H1 (cell line): ENCODE measurements at regions not wholly inside any gene's neighbourhood (a gene's known extent, or its start where the extent isn't known, plus 50 kb on each side); places are given as distances from the start of the nearest gene placed in this dataset.

Experiments used
- CTCF ChIA-PET: fragments of 300-600 bp; sonication (Branson Sonifier 250); formaldehyde crosslinking; loops from one replicate; lab custom pipeline; 2021; ENCODE audit not compliant: partially characterized antibody; lab: Charles Lee
- POLR2A ChIA-PET: fragments of 300-600 bp; sonication (Branson Sonifier 250); formaldehyde crosslinking; loops from one replicate; lab custom pipeline; 2021; ENCODE audit warnings: inconsistent platforms; ENCODE audit not compliant: partially characterized antibody; lab: Charles Lee
- DNase-seq, 2 experiments: peaks; one replicate each; pipeline versions ENCODE4 v3.0.0 to v3.0.0-alpha.2; 2010 to 2022; ENCODE audit warnings: low spot score in 2 of 2, low read depth in 1 of 2, mixed read lengths in 1 of 2
- FAIRE-seq: peaks from 2 replicates; lab custom pipeline; 2011; peaks lifted over from hg19 to GRCh38; lab: Jason Lieb, UNC
- H2AFZ ChIP-seq: 2 replicates; pipeline ENCODE4 v1.8.1; 2012; ENCODE audit warnings: low read length, inconsistent platforms
- H2AK5ac ChIP-seq: 2 replicates; pipeline ENCODE4 v1.6.1; 2013; ENCODE audit warnings: low read depth, low read length
- H2BK120ac ChIP-seq: replicated peaks from 2 replicates; pipeline ENCODE3; 2013; ENCODE audit warnings: low read depth, low read length, inconsistent platforms
- H2BK12ac ChIP-seq: 2 replicates; pipeline ENCODE4 v1.6.1; 2013; ENCODE audit warnings: low read depth, low read length
- H2BK15ac ChIP-seq: 2 replicates; pipeline ENCODE4 v1.6.1; 2013; ENCODE audit warnings: low read length
- H2BK20ac ChIP-seq: 2 replicates; pipeline ENCODE4 v1.6.1; 2013; ENCODE audit warnings: low read length
- H2BK5ac ChIP-seq: 2 replicates; pipeline ENCODE4 v1.6.1; 2013; ENCODE audit warnings: low read depth, low read length
- H3K14ac ChIP-seq: 2 replicates; pipeline ENCODE4 v1.6.1; 2013; ENCODE audit warnings: inconsistent platforms; ENCODE audit not compliant: insufficient read length
- H3K18ac ChIP-seq: 2 replicates; pipeline ENCODE4 v1.6.1; 2013; ENCODE audit warnings: low read length; ENCODE audit errors: extremely low read depth
- H3K23ac ChIP-seq: 2 replicates; pipeline ENCODE4 v1.6.1; 2013; ENCODE audit warnings: inconsistent platforms; ENCODE audit not compliant: insufficient read length
- H3K23me2 ChIP-seq: 2 replicates; pipeline ENCODE4 v1.6.1; 2013; ENCODE audit warnings: low read depth, low read length
- H3K27ac ChIP-seq: 2 replicates; pipeline ENCODE4 v1.6.1; 2011; ENCODE audit warnings: low read depth, low read length, inconsistent platforms
- H3K27me3 ChIP-seq, 4 experiments: replicated peaks in 1 of 4; 1 replicate in 1 of 4; 2 replicates in 3 of 4; pipeline versions ENCODE4 v1.6.1 to v1.8.1; 2011 to 2013; ENCODE audit warnings: low read length in 3 of 4, mild to moderate bottlenecking in 3 of 4, inconsistent platforms in 2 of 4, mixed read lengths in 2 of 4, moderate library complexity in 1 of 4; ENCODE audit not compliant: control insufficient read depth in 3 of 4, insufficient read depth in 3 of 4; ENCODE audit errors: extremely low read depth in 1 of 4
- H3K36me3 ChIP-seq, 4 experiments: 2 replicates each; pipeline versions ENCODE4 v1.6.1 to v1.8.1; 2011 to 2013; ENCODE audit warnings: mild to moderate bottlenecking in 4 of 4, low read length in 3 of 4, moderate library complexity in 2 of 4, control low read depth in 1 of 4, inconsistent platforms in 1 of 4; ENCODE audit not compliant: insufficient read depth in 4 of 4, control insufficient read depth in 2 of 4
- H3K4ac ChIP-seq: replicated peaks from 2 replicates; pipeline ENCODE3; 2013; ENCODE audit warnings: low read length, low read depth, mixed read lengths, inconsistent platforms; ENCODE audit not compliant: insufficient read length
- H3K4me1 ChIP-seq, 4 experiments: replicated peaks in 1 of 4; 1 replicate in 1 of 4; 2 replicates in 3 of 4; pipeline versions ENCODE4 v1.6.1 to v1.8.1; 2011 to 2013; ENCODE audit warnings: low read length in 3 of 4, inconsistent platforms in 2 of 4, mixed read lengths in 1 of 4; ENCODE audit not compliant: insufficient read depth in 4 of 4, control insufficient read depth in 3 of 4
- H3K4me2 ChIP-seq, 2 experiments: 2 replicates each; pipeline versions ENCODE4 v1.6.1 to v1.8.1; 2011 to 2013; ENCODE audit warnings: low read depth in 2 of 2, low read length in 2 of 2, control low read depth in 1 of 2, inconsistent platforms in 1 of 2, mild to moderate bottlenecking in 1 of 2; ENCODE audit not compliant: insufficient read depth in 1 of 2
- H3K4me3 ChIP-seq, 4 experiments: fragments of 200-600, 300-600 bp in 1 of 4; sonication (generic), shearing (Covaris generic), sonication (Bioruptor Twin) in 1 of 4; 2 replicates each; pipeline versions ENCODE4 v1.5.1 to v1.8.1; 2011 to 2016; ENCODE audit warnings: low read length in 4 of 4, low read depth in 3 of 4, control low read depth in 2 of 4, inconsistent platforms in 2 of 4, mild to moderate bottlenecking in 2 of 4, mixed read lengths in 1 of 4, moderate library complexity in 1 of 4; ENCODE audit not compliant: insufficient read depth in 2 of 4; ENCODE audit errors: extremely low read depth in 1 of 4
- H3K56ac ChIP-seq: replicated peaks from 2 replicates; pipeline ENCODE3; 2013; ENCODE audit warnings: low read depth, mild to moderate bottlenecking, mixed read lengths, low read length, inconsistent platforms; ENCODE audit not compliant: insufficient read length
- H3K79me1 ChIP-seq: 2 replicates; pipeline ENCODE4 v1.6.1; 2013; ENCODE audit warnings: low read depth, low read length, control low read depth
- H3K79me2 ChIP-seq, 2 experiments: 2 replicates each; pipeline versions ENCODE4 v1.6.1 to v1.8.1; 2012 to 2013; ENCODE audit warnings: low read length in 2 of 2, mild to moderate bottlenecking in 2 of 2, inconsistent platforms in 1 of 2; ENCODE audit not compliant: insufficient read depth in 2 of 2, control insufficient read depth in 1 of 2
- H3K9ac ChIP-seq, 4 experiments: replicated peaks in 1 of 4; 1 replicate in 1 of 4; 2 replicates in 3 of 4; pipeline versions ENCODE4 v1.6.1 to v1.8.1; 2011 to 2013; ENCODE audit warnings: low read depth in 3 of 4, low read length in 3 of 4, control low read depth in 2 of 4, mild to moderate bottlenecking in 2 of 4, moderate library complexity in 2 of 4, inconsistent platforms in 1 of 4; ENCODE audit errors: extremely low read depth in 1 of 4
- H3K9me3 ChIP-seq, 2 experiments: 2 replicates each; pipeline versions ENCODE4 v1.6.1 to v1.8.1; 2012 to 2013; ENCODE audit warnings: mild to moderate bottlenecking in 2 of 2, moderate library complexity in 2 of 2, control low read depth in 1 of 2, inconsistent platforms in 1 of 2, low read depth in 1 of 2, low read length in 1 of 2, mixed read lengths in 1 of 2; ENCODE audit not compliant: insufficient read depth in 2 of 2
- H4K20me1 ChIP-seq, 2 experiments: replicated peaks in 1 of 2; 2 replicates each; pipeline versions ENCODE3 to v1.8.1; 2011 to 2013; ENCODE audit warnings: inconsistent platforms in 2 of 2, low read length in 2 of 2, mild to moderate bottlenecking in 1 of 2; ENCODE audit not compliant: insufficient read depth in 2 of 2, control insufficient read depth in 1 of 2
- H4K5ac ChIP-seq: 2 replicates; pipeline ENCODE4 v1.6.1; 2013; ENCODE audit warnings: low read length, low read depth, mixed read lengths, inconsistent platforms; ENCODE audit not compliant: insufficient read length
- H4K8ac ChIP-seq: 2 replicates; pipeline ENCODE4 v1.8.0; 2013; ENCODE audit warnings: mild to moderate bottlenecking, moderate library complexity, low read length, inconsistent platforms; ENCODE audit not compliant: insufficient read depth; ENCODE audit errors: extremely low read depth
- H4K91ac ChIP-seq: replicated peaks from 2 replicates; pipeline ENCODE3; 2013; ENCODE audit warnings: low read length, mixed read lengths, inconsistent platforms; ENCODE audit not compliant: insufficient read length
- BRCA1 ChIP-seq: IDR thresholded peaks from 2 replicates; pipeline ENCODE4 v1.6.1; 2012; ENCODE audit warnings: low read depth, low read length, improper control_type of control experiment
- CBX8 ChIP-seq: fragments of 300-800, 300-1000 bp; sonication (generic); IDR thresholded peaks from 2 replicates; pipeline ENCODE4 v1.7.1; 2016; ENCODE audit warnings: low read depth, low read length, borderline replicate concordance
- CEBPB ChIP-seq: IDR thresholded peaks from 2 replicates; pipeline ENCODE4 v1.6.1; 2012; ENCODE audit warnings: low read depth, low read length
- EZH2 ChIP-seq: fragments of 200-600 bp; sonication (generic); IDR thresholded peaks from 2 replicates; pipeline ENCODE4 v1.7.1; 2012; ENCODE audit warnings: low read depth, mild to moderate bottlenecking, moderate library complexity, low read length, inconsistent platforms; ENCODE audit not compliant: severe bottlenecking
- GABPA ChIP-seq: IDR thresholded peaks from 2 replicates; pipeline ENCODE4 v1.6.1; 2011; ENCODE audit warnings: mild to moderate bottlenecking, low read length, moderate library complexity, borderline replicate concordance; ENCODE audit not compliant: insufficient read depth
- POLR2AphosphoS5 ChIP-seq: IDR thresholded peaks from 2 replicates; pipeline ENCODE4 v1.6.1; 2011; ENCODE audit warnings: low read depth, low read length
- POU5F1 ChIP-seq: IDR thresholded peaks from 2 replicates; pipeline ENCODE4 v1.6.1; 2011; ENCODE audit warnings: low read depth, mild to moderate bottlenecking, low read length, moderate library complexity
- RBBP5 ChIP-seq: IDR thresholded peaks from 2 replicates; pipeline ENCODE4 v1.7.1; 2012; ENCODE audit warnings: low read depth, mild to moderate bottlenecking, inconsistent platforms, low read length, moderate library complexity, borderline replicate concordance
- SRF ChIP-seq: IDR thresholded peaks from 2 replicates; pipeline ENCODE4 v1.6.1; 2011; ENCODE audit warnings: mild to moderate bottlenecking, low read depth, low read length, moderate library complexity
- SUZ12 ChIP-seq: fragments of 200-600 bp; sonication (generic); IDR thresholded peaks from 2 replicates; pipeline ENCODE4 v1.6.1; 2012; ENCODE audit warnings: mild to moderate bottlenecking, inconsistent platforms, low read length, moderate library complexity, mixed read lengths
- TEAD4 ChIP-seq: IDR thresholded peaks from 2 replicates; pipeline ENCODE4 v1.6.1; 2012; ENCODE audit warnings: low read depth, low read length, inconsistent platforms, mixed read lengths
- WGBS, 2 experiments: shearing (Covaris generic) in 1 of 2; methylation state at CpG; one replicate each; pipeline versions ENCODE4 v1.1.6 to v1.1.7; 2013 to 2015; ENCODE audit warnings: low lambda C conversion rate in 2 of 2, mixed read lengths in 2 of 2, inconsistent platforms in 1 of 2, low coverage in 1 of 2, missing lambda C conversion rate in 1 of 2; ENCODE audit not compliant: insufficient replicate concordance in 2 of 2, insufficient coverage in 1 of 2, insufficient read length in 1 of 2; ENCODE audit errors: extremely low coverage in 1 of 2, missing lambda C conversion rate in 1 of 2; 5-methylcytosine and 5-hydroxymethylcytosine counted together
- TF ChIP-seq, protein P1 (sequence below): IDR thresholded peaks from 2 replicates; pipeline ENCODE4 v1.6.1; 2012; ENCODE audit warnings: inconsistent platforms
- TF ChIP-seq, protein P2 (sequence below): IDR thresholded peaks from 2 replicates; pipeline ENCODE4 v1.6.1; 2011; ENCODE audit warnings: low read depth, mild to moderate bottlenecking, low read length; ENCODE audit not compliant: insufficient read depth

DNA sequence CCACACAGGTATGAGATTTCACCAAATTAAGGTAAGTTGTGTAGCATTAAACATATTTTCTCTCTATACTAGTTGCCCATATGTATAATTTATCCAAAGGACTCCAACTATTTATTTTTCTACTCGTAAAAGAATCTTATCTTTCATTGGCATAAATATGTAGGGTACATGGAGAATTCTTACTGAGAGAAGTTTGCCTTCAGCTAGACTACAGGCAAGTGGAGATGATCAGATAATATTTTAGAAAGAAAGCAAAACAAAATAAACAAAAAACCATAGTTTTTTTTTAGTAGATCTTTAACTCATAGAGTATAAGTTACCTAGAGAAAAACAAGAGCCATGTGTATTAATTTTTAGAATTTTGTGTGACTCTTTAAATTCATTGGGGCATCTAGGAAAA lies 743.1 kb upstream of the ARRDC3 start:
- FAIRE-seq: no peak

More for the DNA sequence above, 743.1 kb upstream of the ARRDC3 start:
- no peaks in the 10 kb centered on the region for H3K79me2 ChIP-seq
- no peak overlapping the region for H2AK5ac ChIP-seq
- H3K27ac ChIP-seq: no peak overlapping the region
- no peak overlapping the region for H4K5ac ChIP-seq
- TF ChIP-seq, protein P1, sequence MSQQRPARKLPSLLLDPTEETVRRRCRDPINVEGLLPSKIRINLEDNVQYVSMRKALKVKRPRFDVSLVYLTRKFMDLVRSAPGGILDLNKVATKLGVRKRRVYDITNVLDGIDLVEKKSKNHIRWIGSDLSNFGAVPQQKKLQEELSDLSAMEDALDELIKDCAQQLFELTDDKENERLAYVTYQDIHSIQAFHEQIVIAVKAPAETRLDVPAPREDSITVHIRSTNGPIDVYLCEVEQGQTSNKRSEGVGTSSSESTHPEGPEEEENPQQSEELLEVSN: no peak
- TF ChIP-seq, protein P2, sequence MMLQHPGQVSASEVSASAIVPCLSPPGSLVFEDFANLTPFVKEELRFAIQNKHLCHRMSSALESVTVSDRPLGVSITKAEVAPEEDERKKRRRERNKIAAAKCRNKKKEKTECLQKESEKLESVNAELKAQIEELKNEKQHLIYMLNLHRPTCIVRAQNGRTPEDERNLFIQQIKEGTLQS: no peak
- no peak for TF ChIP-seq CEBPB
- no peak for TF ChIP-seq SRF
- TF ChIP-seq TEAD4: no peak
- no peak for TF ChIP-seq SUZ12
- no peak for TF ChIP-seq GABPA
- no peak for TF ChIP-seq POLR2AphosphoS5
- no peak for TF ChIP-seq BRCA1
- TF ChIP-seq EZH2: no peak
- TF ChIP-seq CBX8: no peak
- no peak for TF ChIP-seq POU5F1
- TF ChIP-seq RBBP5: no peak
- no peaks in the 10 kb centered on the region for H3K27me3 ChIP-seq
- no peak overlapping the region for H4K91ac ChIP-seq
- H4K20me1 ChIP-seq: no peaks in the 10 kb centered on the region
- 95% methylated on average over 1 of the region's 1 CpG; no CpG with 5 or more reads in 1 of the 2 experiments for WGBS, 2 experiments
- no peak overlapping the region for H2BK12ac ChIP-seq
- no peaks in the 10 kb centered on the region for H3K9me3 ChIP-seq
- H3K56ac ChIP-seq: no peak overlapping the region
- no peaks in the 10 kb centered on the region for H3K23me2 ChIP-seq
- ChIA-PET POLR2A (no interaction called here), CTCF (no interaction called here)
- H3K4ac ChIP-seq: no peak overlapping the region
- no peak overlapping the region for H2BK120ac ChIP-seq
- no peak overlapping the region for H3K18ac ChIP-seq
- H3K4me2 ChIP-seq: no peak overlapping the region
- H2BK15ac ChIP-seq: no peak overlapping the region
- H3K14ac ChIP-seq: no peak overlapping the region
- no peak overlapping the region for H2BK5ac ChIP-seq
- H3K23ac ChIP-seq: no peak overlapping the region
- no peak overlapping the region for H2AFZ ChIP-seq
- H4K8ac ChIP-seq: no peak overlapping the region
- no peaks in the 10 kb centered on the region for H3K4me1 ChIP-seq
- H2BK20ac ChIP-seq: no peak overlapping the region
- no peaks in the 10 kb centered on the region for H3K36me3 ChIP-seq
- no peak overlapping the region for H3K4me3 ChIP-seq
- H3K79me1 ChIP-seq: no peaks in the 10 kb centered on the region
- DNase-seq: no peak
- H3K9ac ChIP-seq: no peak overlapping the region
